Body of pancreas (tissue), 4 donors: ENCODE measurements at regions not wholly inside any gene's neighbourhood (a gene's known extent, or its start where the extent isn't known, plus 50 kb on each side); places are given as distances from the start of the nearest gene placed in this dataset.

Experiments
- POLR2A ChIP-seq, 3 donors: fragments of 450-650 bp; IDR thresholded peaks; one replicate each; pipeline ENCODE4 v1.6.1; 2016; ENCODE audit warnings: antibody characterized with exemption in 3 of 3, mild to moderate bottlenecking in 2 of 3
- TF ChIP-seq, protein P1 (sequence below), 7 experiments: fragments of 450-650 bp in 4 of 7; fragments of 200-600 bp in 3 of 7; sonication (generic) in 3 of 7; IDR thresholded peaks; one replicate each; pipeline ENCODE4 v1.5.1; 2016 to 2019; ENCODE audit warnings: antibody characterized with exemption in 7 of 7

DNA sequence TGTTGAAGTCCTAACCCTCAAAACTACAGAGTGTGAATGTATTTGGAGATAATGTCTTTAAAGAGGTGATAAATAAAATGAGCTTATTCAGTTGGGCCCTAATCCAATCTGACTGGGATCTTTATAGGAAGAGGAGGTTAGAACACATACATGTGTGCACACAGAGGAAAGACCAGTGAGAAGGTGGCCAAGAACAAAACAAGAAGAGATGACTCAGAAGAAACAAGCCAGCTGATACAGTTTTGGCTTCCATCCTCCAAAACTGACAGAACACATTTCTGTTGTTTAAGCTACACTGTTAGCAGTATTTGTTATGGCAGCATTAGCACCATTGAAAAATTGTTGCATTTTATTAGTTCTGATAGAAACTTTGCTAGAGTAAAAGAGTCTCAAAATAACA is 609.3 kb upstream of the IMPG1 start:
- TF ChIP-seq, protein P1, sequence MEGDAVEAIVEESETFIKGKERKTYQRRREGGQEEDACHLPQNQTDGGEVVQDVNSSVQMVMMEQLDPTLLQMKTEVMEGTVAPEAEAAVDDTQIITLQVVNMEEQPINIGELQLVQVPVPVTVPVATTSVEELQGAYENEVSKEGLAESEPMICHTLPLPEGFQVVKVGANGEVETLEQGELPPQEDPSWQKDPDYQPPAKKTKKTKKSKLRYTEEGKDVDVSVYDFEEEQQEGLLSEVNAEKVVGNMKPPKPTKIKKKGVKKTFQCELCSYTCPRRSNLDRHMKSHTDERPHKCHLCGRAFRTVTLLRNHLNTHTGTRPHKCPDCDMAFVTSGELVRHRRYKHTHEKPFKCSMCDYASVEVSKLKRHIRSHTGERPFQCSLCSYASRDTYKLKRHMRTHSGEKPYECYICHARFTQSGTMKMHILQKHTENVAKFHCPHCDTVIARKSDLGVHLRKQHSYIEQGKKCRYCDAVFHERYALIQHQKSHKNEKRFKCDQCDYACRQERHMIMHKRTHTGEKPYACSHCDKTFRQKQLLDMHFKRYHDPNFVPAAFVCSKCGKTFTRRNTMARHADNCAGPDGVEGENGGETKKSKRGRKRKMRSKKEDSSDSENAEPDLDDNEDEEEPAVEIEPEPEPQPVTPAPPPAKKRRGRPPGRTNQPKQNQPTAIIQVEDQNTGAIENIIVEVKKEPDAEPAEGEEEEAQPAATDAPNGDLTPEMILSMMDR (IDR thresholded peaks at IDR 0.05) = no peak
- TF ChIP-seq POLR2A (IDR thresholded peaks at IDR 0.05) = no peak
